CD14-positive monocyte (primary cell): ENCODE measurements at regions not wholly inside any gene's neighbourhood (a gene's known extent, or its start where the extent isn't known, plus 50 kb on each side); places are given as distances from the start of the nearest gene placed in this dataset.

Source experiments
- DNase-seq, 3 donors: peaks; one replicate each; pipeline ENCODE4 v3.0.0-alpha.2; 2011 to 2022
- H2AFZ ChIP-seq: 2 replicates; pipeline ENCODE4 v1.6.0; 2012; ENCODE audit warnings: mild to moderate bottlenecking, low read depth, low read length, inconsistent platforms; ENCODE audit not compliant: insufficient read depth, poor library complexity, severe bottlenecking
- H3K27ac ChIP-seq, 2 donors: 1 replicate in 1 of 2; 2 replicates in 1 of 2; pipeline ENCODE4 v1.5.1; 2012 to 2013; ENCODE audit warnings: low read length in 2 of 2, control low read depth in 1 of 2, inconsistent platforms in 1 of 2, low read depth in 1 of 2, mild to moderate bottlenecking in 1 of 2
- H3K27me3 ChIP-seq, 2 donors: one replicate each; pipeline versions ENCODE4 v1.6.0 to v1.6.1; 2011 to 2013; ENCODE audit warnings: low read length in 2 of 2; ENCODE audit not compliant: control insufficient read depth in 2 of 2, insufficient read depth in 2 of 2
- H3K36me3 ChIP-seq, 2 donors: replicated peaks in 1 of 2; 1 replicate in 1 of 2; 2 replicates in 1 of 2; pipeline versions ENCODE4 v1.5.1 to v1.6.1; 2012 to 2013; ENCODE audit warnings: low read length in 2 of 2, control low read depth in 1 of 2, inconsistent platforms in 1 of 2, mild to moderate bottlenecking in 1 of 2; ENCODE audit not compliant: insufficient read depth in 2 of 2, control insufficient read depth in 1 of 2
- H3K4me1 ChIP-seq, 2 donors: 1 replicate in 1 of 2; 2 replicates in 1 of 2; pipeline versions ENCODE4 v1.5.1 to v1.6.1; 2012 to 2013; ENCODE audit warnings: low read length in 2 of 2, control low read depth in 1 of 2, inconsistent platforms in 1 of 2, mild to moderate bottlenecking in 1 of 2, moderate library complexity in 1 of 2; ENCODE audit not compliant: insufficient read depth in 2 of 2, control insufficient read depth in 1 of 2
- H3K4me2 ChIP-seq: replicated peaks from 2 replicates; pipeline ENCODE3; 2012; ENCODE audit warnings: low read length, moderate library complexity, mild to moderate bottlenecking; ENCODE audit not compliant: poor library complexity, severe bottlenecking; ENCODE audit errors: extremely low read depth
- H3K4me3 ChIP-seq, 3 experiments: fragments of 200-600 bp in 1 of 3; sonication (generic) in 1 of 3; replicated peaks in 1 of 3; 1 replicate in 2 of 3; 2 replicates in 1 of 3; pipeline ENCODE4 v1.5.1; 2011 to 2013; ENCODE audit warnings: low read length in 3 of 3, mild to moderate bottlenecking in 3 of 3, control low read depth in 2 of 3, low read depth in 2 of 3, inconsistent platforms in 1 of 3, moderate library complexity in 1 of 3
- H3K79me2 ChIP-seq: 2 replicates; pipeline ENCODE4 v1.6.0; 2012; ENCODE audit warnings: mild to moderate bottlenecking, control low read depth, inconsistent platforms, low read length, moderate library complexity; ENCODE audit not compliant: insufficient read depth
- H3K9ac ChIP-seq: 2 replicates; pipeline ENCODE4 v1.6.0; 2017; ENCODE audit warnings: low read length, mild to moderate bottlenecking; ENCODE audit not compliant: insufficient read depth, poor library complexity, severe bottlenecking
- H3K9me3 ChIP-seq, 2 donors: replicated peaks in 1 of 2; 1 replicate in 1 of 2; 2 replicates in 1 of 2; pipeline versions ENCODE4 v1.5.1 to v1.6.1; 2012 to 2013; ENCODE audit warnings: low read length in 2 of 2, control low read depth in 1 of 2; ENCODE audit not compliant: control insufficient read depth in 1 of 2, insufficient read depth in 1 of 2
- H4K20me1 ChIP-seq: 2 replicates; pipeline ENCODE4 v1.6.0; 2012; ENCODE audit warnings: mild to moderate bottlenecking, low read length, control low read depth, moderate library complexity; ENCODE audit not compliant: insufficient read depth
- H3K27ac Mint-ChIP-seq, 7 donors: one replicate each; pipeline ENCODE4 v1.8.0; 2020; ENCODE audit warnings: mild to moderate bottlenecking in 7 of 7, mixed read lengths in 7 of 7, moderate library complexity in 6 of 7, inconsistent platforms in 2 of 7
- H3K27me3 Mint-ChIP-seq, 3 donors: one replicate each; pipeline ENCODE4 v1.8.0; 2021 to 2022; ENCODE audit warnings: low read depth in 3 of 3, mild to moderate bottlenecking in 3 of 3, mixed read lengths in 3 of 3, moderate library complexity in 3 of 3, inconsistent platforms in 1 of 3
- H3K36me3 Mint-ChIP-seq, 2 donors: one replicate each; pipeline ENCODE4 v1.8.0; 2020; ENCODE audit warnings: mixed read lengths in 2 of 2, inconsistent platforms in 1 of 2, mild to moderate bottlenecking in 1 of 2
- H3K4me1 Mint-ChIP-seq: one replicate; pipeline ENCODE4 v1.8.0; 2020; ENCODE audit warnings: mild to moderate bottlenecking, mixed read lengths
- H3K4me3 Mint-ChIP-seq, 2 donors: one replicate each; pipeline ENCODE4 v1.8.0; 2020; ENCODE audit warnings: mild to moderate bottlenecking in 2 of 2, mixed read lengths in 2 of 2, moderate library complexity in 1 of 2
- H3K9me3 Mint-ChIP-seq, 7 donors: one replicate each; pipeline ENCODE4 v1.8.0; 2020 to 2022; ENCODE audit warnings: mixed read lengths in 7 of 7, mild to moderate bottlenecking in 6 of 7, moderate library complexity in 6 of 7, inconsistent platforms in 2 of 7
- CTCF ChIP-seq: fragments of 200-600 bp; IDR thresholded peaks from one replicate; pipeline ENCODE4 v1.8.0; 2022; ENCODE audit warnings: antibody characterized with exemption, mild to moderate bottlenecking
- WGBS: methylation state at CpG from one replicate; pipeline ENCODE4 v1.1.5; 2013; ENCODE audit warnings: missing lambda C conversion rate; ENCODE audit not compliant: insufficient coverage; 5-methylcytosine and 5-hydroxymethylcytosine counted together
- intact Hi-C, 2 donors: fragments of 100-400 bp; cut with micrococcal nuclease; formaldehyde crosslinking; loops; one replicate each; pipeline versions ENCODE4 v1.15.0 to v1.15.1; 2023

- Mint-ChIP-seq H3K9me3 (peaks cover 0 to 2% (median 0%) of the 10 kb centered on the region in 7 donors), H3K36me3 (no peaks in the 10 kb centered on the region), H3K4me3 (no peak overlapping the region), H3K27ac (no peak overlapping the region), H3K27me3 (peaks cover 0 to 6% (median 1%) of the 10 kb centered on the region in 3 donors), H3K4me1 (peaks cover 5% of the 10 kb centered on the region)
- H3K9ac ChIP-seq, result no peak overlapping the region
- no peak overlapping the region for H3K4me3 ChIP-seq
- H4K20me1 ChIP-seq, result no peaks in the 10 kb centered on the region
- H3K79me2 ChIP-seq, result no peaks in the 10 kb centered on the region
- H3K27me3 ChIP-seq, result no peaks in the 10 kb centered on the region
- H3K4me1 ChIP-seq, result no peaks in the 10 kb centered on the region
- H3K36me3 ChIP-seq, result no peaks in the 10 kb centered on the region
- intact Hi-C loops, result no loop called here
- WGBS, result no CpG with 5 or more reads among the region's 2 CpGs
- no peak overlapping the region for H3K4me2 ChIP-seq
- TF ChIP-seq CTCF, result no peak
- no peak for DNase-seq
- no peak overlapping the region for H3K27ac ChIP-seq
- H2AFZ ChIP-seq, result no peak overlapping the region
- H3K9me3 ChIP-seq, result no peaks in the 10 kb centered on the region
Observed at GRCh38 chr2:21396252-21396651, 272.5 kb downstream of the TDRD15 start.

GRCh38 chr2:21401022-21401698 is 277.4 kb downstream of the TDRD15 start:
- intact Hi-C loops, result no loop called here
- H3K27ac Mint-ChIP-seq, result no peak overlapping the region
- H3K4me3 Mint-ChIP-seq, result no peak overlapping the region

More at GRCh38 chr2:21401022-21401698, 277.4 kb downstream of the TDRD15 start:
- no peak overlapping the region for H3K27ac ChIP-seq
- Mint-ChIP-seq H3K4me1 (no peaks in the 10 kb centered on the region), H3K27me3 (peaks cover 0 to 2% (median 1%) of the 10 kb centered on the region in 3 donors), H3K36me3 (no peaks in the 10 kb centered on the region), H3K9me3 (peaks cover 0 to 3% (median 0%) of the 10 kb centered on the region in 7 donors)
- DNase-seq, result no peak
- H3K9ac ChIP-seq, result no peak overlapping the region
- H3K9me3 ChIP-seq, result no peaks in the 10 kb centered on the region
- TF ChIP-seq CTCF, result no peak
- no peaks in the 10 kb centered on the region for H3K27me3 ChIP-seq
- H3K79me2 ChIP-seq, result no peaks in the 10 kb centered on the region
- H3K4me2 ChIP-seq, result no peak overlapping the region
- H2AFZ ChIP-seq, result no peak overlapping the region
- no peaks in the 10 kb centered on the region for H3K36me3 ChIP-seq
- H4K20me1 ChIP-seq, result no peaks in the 10 kb centered on the region
- no peaks in the 10 kb centered on the region for H3K4me1 ChIP-seq
- H3K4me3 ChIP-seq, result no peak overlapping the region
- WGBS, result 93% methylated on average over 2 of the region's 4 CpGs
